Left ventricle myocardium superior (tissue), 1 donor: ENCODE measurements at regions not wholly inside any gene's neighbourhood (a gene's known extent, or its start where the extent isn't known, plus 50 kb on each side); places are given as distances from the start of the nearest gene placed in this dataset.

Source experiments
- ATAC-seq: fragments of 200-7000 bp; cut with Tn5 transposase; one replicate; pipeline ENCODE4 v1.9.1; 2020; ENCODE audit warnings: mild to moderate bottlenecking, moderate library complexity
- DNase-seq: peaks from one replicate; pipeline ENCODE4 v3.0.0-alpha.2; 2020
- intact Hi-C: fragments of 100-400 bp; cut with micrococcal nuclease; formaldehyde crosslinking; loops from one replicate; pipeline ENCODE4 v1.11.0; 2022
- donor health status: DM: no; HTN: yes; CAD: no; lungs with severe emphysema.

- DNase-seq = no peak
- ATAC-seq = no peak
- intact Hi-C loops = no loop called here
Measured at GRCh38 chr20:60258255-60258863, 300.1 kb downstream of the CDH26 start.

- ATAC-seq = no peak
- intact Hi-C loops = no loop called here
Measured at GRCh38 chr20:60261333-60261732, 303.1 kb downstream of the CDH26 start.

DNA sequence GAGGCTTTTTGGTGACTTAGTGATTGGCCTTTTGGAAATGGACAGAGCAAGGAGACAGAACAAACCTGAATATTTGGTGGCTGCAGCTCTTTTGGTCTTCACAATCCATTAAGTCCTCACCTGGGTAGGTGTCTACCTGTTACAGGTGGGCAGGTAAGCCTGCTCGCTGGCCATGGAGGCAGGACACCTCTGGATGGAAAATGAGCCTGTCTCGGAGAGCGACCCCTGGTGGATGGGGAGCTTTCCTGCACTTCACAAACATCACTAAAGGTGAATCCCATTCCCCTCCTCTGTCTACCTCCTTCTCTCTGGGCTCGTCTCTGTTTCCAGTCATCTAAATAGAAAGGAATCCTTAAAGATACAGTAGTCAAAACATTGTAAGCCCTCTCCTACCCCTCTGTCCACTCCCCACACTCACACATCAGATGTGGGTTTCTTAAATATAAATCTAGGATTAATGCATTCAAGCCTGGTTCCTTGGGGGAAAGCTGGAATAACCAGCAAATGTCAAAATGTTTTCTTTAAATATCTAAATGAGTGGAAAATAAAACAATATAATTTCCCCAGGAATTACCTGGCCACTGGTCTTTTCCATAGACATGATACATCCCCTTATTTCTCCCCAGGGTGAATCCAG lies 304.9 kb downstream of the CDH26 start:
- DNase-seq = no peak
- no peak for ATAC-seq
- intact Hi-C loops = no loop called here

More at GRCh38 chr20:60261333-60261732, 303.1 kb downstream of the CDH26 start:
- DNase-seq = no peak

- DNase-seq = no peak
- no peak for ATAC-seq
- intact Hi-C loops = no loop called here
Measured at GRCh38 chr20:60263725-60264709, 305.8 kb downstream of the CDH26 start.

DNA sequence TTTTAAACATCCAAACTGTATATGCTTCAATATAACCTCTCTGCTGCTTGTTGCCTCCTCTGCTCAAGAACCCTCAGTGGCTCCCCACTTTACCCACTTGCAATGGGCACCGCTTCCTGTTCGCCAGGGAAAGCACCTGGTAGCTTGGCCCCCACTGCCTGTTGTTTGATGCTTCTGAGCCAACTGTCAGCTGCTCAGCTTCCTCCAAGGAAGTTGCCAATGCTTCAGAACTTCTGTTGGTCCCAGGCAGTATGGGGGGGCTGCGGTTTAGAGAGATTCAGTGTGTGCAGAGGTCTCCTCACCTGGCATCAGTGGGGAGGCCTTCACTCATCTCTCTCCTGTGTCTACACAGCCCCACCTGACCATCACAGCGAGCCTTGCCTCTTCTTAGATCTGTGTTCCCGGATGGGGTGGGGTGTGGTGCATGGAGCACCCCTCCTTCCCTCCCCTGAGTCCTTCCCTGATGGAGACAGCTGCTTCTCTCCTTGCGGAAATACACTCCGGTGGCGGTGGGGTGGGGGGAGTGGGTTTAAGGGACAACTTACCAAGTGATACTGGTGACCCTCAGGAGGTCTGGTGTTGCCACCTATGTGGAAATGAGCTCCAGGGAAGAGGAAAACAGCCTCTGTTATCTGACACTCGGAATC lies 308.1 kb downstream of the CDH26 start:
- ATAC-seq (no peak), DNase-seq (no peak)
- intact Hi-C loops = no loop called here

- DNase-seq = no peak
- ATAC-seq = no peak
- intact Hi-C loops = no loop called here
Measured at GRCh38 chr20:60268491-60268890, 310.3 kb downstream of the CDH26 start.

DNA sequence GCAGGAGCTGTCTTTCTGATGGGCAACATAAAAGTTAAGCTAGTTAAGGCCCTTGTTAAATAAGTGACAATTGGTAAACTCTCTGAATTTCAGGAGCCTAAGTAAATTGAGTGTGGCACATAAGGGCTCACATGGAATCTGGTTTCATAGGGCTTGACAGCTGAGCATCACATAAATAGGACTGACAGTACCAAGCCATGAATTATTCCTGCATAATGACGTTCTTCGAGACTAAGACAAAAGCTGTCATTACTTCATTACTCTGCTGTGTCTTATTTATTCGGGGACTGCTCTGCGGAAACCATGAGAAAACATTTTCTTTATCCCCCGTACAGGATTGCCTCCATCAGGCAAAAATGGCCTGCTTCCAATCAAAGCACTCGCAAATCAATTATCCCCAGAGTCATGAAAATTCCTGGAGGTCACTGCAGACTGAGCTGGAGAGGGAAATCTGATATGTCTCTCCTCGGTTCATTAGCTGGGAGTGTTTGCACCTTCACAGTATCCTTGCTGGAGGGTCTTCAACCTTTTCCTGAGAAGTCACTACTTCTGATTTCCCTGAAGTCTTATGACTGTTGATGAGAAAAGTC lies 311.4 kb downstream of the CDH26 start:
- intact Hi-C loops = no loop called here
- ATAC-seq (no peak), DNase-seq (no peak)

- intact Hi-C loops = no loop called here
- no peak for ATAC-seq
Measured at GRCh38 chr20:60270341-60270740, 312.1 kb downstream of the CDH26 start.

GRCh38 chr20:60271597-60271996 lies 313.4 kb downstream of the CDH26 start:
- ATAC-seq (no peak), DNase-seq (no peak)
- intact Hi-C loops = no loop called here

More at GRCh38 chr20:60270341-60270740, 312.1 kb downstream of the CDH26 start:
- DNase-seq = no peak

DNA sequence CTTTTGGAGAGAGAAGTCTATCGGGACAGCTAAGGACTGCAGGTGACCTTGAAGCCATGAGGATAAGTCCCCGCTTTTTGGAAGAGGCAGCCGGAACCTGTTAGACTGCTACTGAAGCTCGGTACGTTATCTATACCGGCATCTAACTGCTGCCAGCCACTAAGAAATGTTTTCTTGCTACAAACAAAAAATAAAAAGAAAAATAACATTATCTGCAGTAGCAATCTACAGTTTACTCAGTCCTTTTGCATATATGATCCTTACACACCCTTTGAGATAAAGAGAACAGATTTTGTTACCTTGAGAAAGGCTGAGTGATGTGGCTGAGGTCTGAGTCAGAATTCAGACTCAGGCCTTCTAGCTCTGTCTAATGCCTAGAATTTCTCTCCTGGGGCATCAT lies 314.6 kb downstream of the CDH26 start:
- intact Hi-C loops = no loop called here
- no peak for ATAC-seq
- DNase-seq = no peak

- ATAC-seq (no peak), DNase-seq (no peak)
- intact Hi-C loops = no loop called here
Measured at GRCh38 chr20:60274717-60275116, 316.5 kb downstream of the CDH26 start.

DNA sequence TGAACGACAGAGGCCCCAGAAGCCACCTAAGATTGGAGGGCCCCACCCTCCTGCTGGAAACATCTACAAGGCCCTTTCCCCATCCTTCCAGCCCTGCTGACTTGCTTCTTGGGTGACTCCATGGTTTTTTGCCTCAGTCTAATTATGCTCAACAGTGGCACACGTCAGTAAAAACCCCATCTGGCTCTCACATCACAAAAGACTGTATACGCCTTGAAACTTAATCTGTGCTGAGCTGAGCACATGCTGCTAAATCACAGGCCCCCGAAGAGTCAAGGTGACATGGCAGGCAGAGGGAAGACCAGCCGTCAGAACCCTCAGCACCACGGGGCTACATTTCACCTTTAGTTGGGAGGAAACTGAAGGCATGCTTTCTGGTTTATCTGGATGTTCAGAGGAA lies 323.1 kb downstream of the CDH26 start:
- intact Hi-C loops = no loop called here
- ATAC-seq (no peak), DNase-seq (no peak)

DNA sequence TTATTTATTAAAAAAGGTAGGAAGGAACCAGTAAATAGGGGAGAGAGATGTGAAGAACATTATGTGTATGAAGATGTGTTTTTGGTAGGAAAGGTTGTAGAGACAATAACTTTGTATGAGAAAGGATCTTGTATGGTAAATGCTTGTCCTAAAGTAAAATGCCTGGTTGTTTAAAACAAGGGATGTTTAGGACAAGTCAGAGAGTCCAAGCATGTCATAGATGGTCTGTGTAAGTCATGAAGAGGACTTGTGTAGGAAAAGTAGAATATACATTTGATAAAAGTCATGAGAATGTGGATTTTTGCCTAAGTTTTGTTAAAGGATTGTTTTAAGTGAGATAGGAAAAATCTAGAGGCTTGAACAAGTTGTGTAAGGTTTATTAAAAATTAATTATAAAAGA lies 325.1 kb downstream of the CDH26 start:
- DNase-seq (no peak), ATAC-seq (no peak)
- intact Hi-C loops = no loop called here

DNA sequence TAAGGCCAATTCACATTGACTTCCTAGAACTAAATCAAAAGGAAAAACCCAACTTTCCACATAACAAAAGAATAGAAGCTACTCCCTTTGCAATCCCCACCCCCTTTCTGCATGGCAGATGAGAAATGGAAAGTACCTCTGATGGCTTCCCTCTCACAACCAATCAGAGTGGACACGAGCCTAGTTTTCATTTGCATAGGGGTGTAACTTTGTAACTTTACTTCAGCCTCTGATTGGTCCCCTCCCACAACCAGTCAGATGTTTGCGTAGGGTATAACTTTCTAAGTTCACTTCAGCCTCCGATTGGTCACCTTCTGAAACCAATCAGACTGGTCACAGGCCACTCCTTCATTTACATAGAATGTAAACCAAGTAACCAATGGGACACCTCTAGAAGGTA lies 328.5 kb downstream of the CDH26 start:
- DNase-seq (no peak), ATAC-seq (no peak)
- intact Hi-C loops = no loop called here

DNA sequence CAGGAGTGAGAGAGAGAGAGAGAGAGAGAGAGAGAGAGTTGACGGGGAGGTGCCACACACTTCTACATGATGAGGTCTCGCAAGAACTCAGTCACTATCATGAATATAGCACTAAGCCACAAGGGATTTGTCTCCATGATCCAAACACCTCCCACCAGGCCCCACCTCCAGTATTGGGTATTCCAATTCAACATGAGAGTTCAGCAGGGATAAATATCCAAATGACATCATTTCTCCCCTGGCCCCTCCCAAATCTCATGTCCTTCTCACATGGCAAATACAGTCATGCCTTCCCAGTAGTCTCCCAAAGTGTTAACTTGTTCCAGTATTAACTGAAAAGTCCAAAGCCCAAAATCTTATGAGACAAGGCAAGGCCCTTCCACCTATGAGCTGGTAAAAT lies 330.7 kb downstream of the CDH26 start:
- intact Hi-C loops = no loop called here
- DNase-seq (no peak), ATAC-seq (no peak)

DNA sequence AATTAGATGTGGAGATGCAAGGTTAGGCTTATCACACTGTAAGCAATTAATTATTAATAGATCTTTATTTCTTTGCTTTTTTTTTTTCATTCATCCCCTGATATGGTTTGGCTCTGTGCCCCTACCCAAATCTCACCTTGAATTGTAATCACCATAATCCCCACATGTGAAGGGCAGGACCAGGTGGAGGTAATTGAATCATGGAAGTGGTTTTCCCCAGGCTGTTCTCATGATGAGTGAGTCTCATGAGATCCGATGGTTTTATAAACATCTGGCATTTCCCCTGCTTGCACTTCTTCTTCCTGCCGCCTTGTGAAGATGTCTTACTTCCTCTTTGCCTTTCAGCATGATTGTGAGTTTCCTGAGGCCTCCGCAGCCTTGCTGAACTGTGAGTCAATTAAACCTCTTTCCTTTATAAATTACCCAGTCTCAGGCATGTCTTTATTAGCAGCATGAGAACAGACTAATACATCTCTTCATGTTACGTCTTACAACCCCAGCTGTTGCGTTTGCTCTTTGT lies 333.8 kb downstream of the CDH26 start:
- intact Hi-C loops = no loop called here
- DNase-seq = no peak
- ATAC-seq = no peak

GRCh38 chr20:60294632-60295031 lies 336.4 kb downstream of the CDH26 start:
- intact Hi-C loops = no loop called here
- no peak for DNase-seq
- no peak for ATAC-seq

GRCh38 chr20:60295214-60295613 lies 337.0 kb downstream of the CDH26 start:
- DNase-seq (no peak), ATAC-seq (no peak)
- intact Hi-C loops = no loop called here

- ATAC-seq (no peak), DNase-seq (no peak)
- intact Hi-C loops = no loop called here
Measured at GRCh38 chr20:60297649-60298048, 339.4 kb downstream of the CDH26 start.
